OCI-LY3 (cell line): ENCODE measurements at regions not wholly inside any gene's neighbourhood (a gene's known extent, or its start where the extent isn't known, plus 50 kb on each side); places are given as distances from the start of the nearest gene placed in this dataset.

Experiments
- H2AFZ ChIP-seq: fragments of 200-600, 300-600 bp; shearing (Covaris generic); 2 replicates; pipeline ENCODE4 v1.6.0; 2014; ENCODE audit warnings: antibody characterized with exemption, low read depth, low read length
- H3K27ac ChIP-seq: fragments of 200-600, 300-600 bp; sonication (generic); 2 replicates; pipeline ENCODE4 v1.5.1; 2014; ENCODE audit warnings: mild to moderate bottlenecking, low read length, moderate library complexity, mixed read lengths
- H3K27me3 ChIP-seq: fragments of 200-600, 300-600 bp; sonication (generic); 2 replicates; pipeline ENCODE4 v1.6.1; 2014; ENCODE audit warnings: low read depth, low read length, mixed read lengths
- H3K36me3 ChIP-seq: fragments of 200-600, 300-600 bp; sonication (generic); replicated peaks from 2 replicates; pipeline ENCODE3; 2014; ENCODE audit warnings: low read depth, low read length, mixed read lengths
- H3K4me1 ChIP-seq: fragments of 300-600, 200-600 bp; sonication (generic); 2 replicates; pipeline ENCODE4 v1.6.1; 2014; ENCODE audit warnings: low read length, mixed read lengths
- H3K4me2 ChIP-seq: fragments of 200-600, 300-600 bp; sonication (generic); 2 replicates; pipeline ENCODE4 v1.6.1; 2014; ENCODE audit warnings: low read length, mixed read lengths
- H3K4me3 ChIP-seq: fragments of 300-600, 200-600 bp; sonication (generic); 2 replicates; pipeline ENCODE4 v1.5.1; 2014; ENCODE audit warnings: antibody characterized with exemption, mild to moderate bottlenecking, low read length, moderate library complexity
- H3K79me2 ChIP-seq: fragments of 300-600, 200-600 bp; shearing (Covaris generic); 2 replicates; pipeline ENCODE4 v1.6.1; 2014; ENCODE audit warnings: mild to moderate bottlenecking, low read length, mixed read lengths
- H3K9ac ChIP-seq: fragments of 300-600, 200-600 bp; shearing (Covaris generic); 2 replicates; pipeline ENCODE4 v1.6.0; 2014; ENCODE audit warnings: mild to moderate bottlenecking, low read length, moderate library complexity
- H3K9me3 ChIP-seq: fragments of 200-600, 300-600 bp; shearing (Covaris generic); 2 replicates; pipeline ENCODE4 v1.6.1; 2014; ENCODE audit warnings: low read length, mixed read lengths; ENCODE audit not compliant: insufficient read depth
- H4K20me1 ChIP-seq: fragments of 200-600, 300-600 bp; sonication (generic); 2 replicates; pipeline ENCODE4 v1.6.1; 2016; ENCODE audit warnings: low read length, mixed read lengths; ENCODE audit not compliant: insufficient read depth
- EZH2phosphoT487 ChIP-seq: fragments of 200-600 bp; shearing (Covaris generic); IDR thresholded peaks from 2 replicates; pipeline ENCODE4 v1.6.1; 2018; ENCODE audit warnings: antibody characterized with exemption, mixed run types, low read depth
- TF ChIP-seq, protein P1 (sequence below): fragments of 200-600, 300-600 bp; sonication (generic); IDR thresholded peaks from 2 replicates; pipeline ENCODE4 v1.5.1; 2014; ENCODE audit warnings: antibody characterized with exemption, low read length, low read depth

DNA sequence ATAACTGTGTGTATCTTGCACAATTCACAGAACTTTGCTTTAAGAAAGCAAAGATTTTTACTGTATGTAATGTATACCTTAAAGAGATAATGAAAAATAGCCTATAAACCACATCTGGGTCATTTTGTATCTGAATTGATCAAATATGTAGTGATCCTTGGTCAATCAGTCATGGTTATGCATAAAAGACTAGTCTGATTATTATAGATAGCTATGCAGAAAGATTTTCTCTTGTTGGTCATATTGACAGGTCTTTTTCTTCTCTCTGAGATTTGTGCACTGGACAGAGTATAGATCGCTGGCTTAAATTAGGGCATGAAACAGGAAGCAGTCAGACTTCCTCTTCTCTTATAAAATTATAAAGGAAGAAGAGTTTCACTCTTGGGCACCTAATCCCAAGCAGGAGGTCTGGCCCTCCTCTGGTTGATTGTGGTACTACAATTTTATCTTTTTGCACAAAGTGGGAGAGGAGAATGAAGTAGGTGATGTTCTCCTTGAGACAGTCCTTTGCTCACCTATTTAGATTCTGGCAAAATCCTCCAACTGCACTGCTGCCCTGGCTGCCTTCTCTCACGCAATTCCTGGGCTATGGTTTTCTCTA lies 380.9 kb upstream of the RGS17 start:
- H2AFZ ChIP-seq = no peak overlapping the region
- no peaks in the 10 kb centered on the region for H3K79me2 ChIP-seq
- H3K4me1 ChIP-seq = no peaks in the 10 kb centered on the region
- H4K20me1 ChIP-seq = no peaks in the 10 kb centered on the region
- H3K27me3 ChIP-seq = no peaks in the 10 kb centered on the region
- no peak overlapping the region for H3K27ac ChIP-seq
- H3K9ac ChIP-seq = no peak overlapping the region
- H3K4me2 ChIP-seq = no peak overlapping the region
- H3K4me3 ChIP-seq = no peak overlapping the region
- TF ChIP-seq EZH2phosphoT487 = no peak
- TF ChIP-seq, protein P1, sequence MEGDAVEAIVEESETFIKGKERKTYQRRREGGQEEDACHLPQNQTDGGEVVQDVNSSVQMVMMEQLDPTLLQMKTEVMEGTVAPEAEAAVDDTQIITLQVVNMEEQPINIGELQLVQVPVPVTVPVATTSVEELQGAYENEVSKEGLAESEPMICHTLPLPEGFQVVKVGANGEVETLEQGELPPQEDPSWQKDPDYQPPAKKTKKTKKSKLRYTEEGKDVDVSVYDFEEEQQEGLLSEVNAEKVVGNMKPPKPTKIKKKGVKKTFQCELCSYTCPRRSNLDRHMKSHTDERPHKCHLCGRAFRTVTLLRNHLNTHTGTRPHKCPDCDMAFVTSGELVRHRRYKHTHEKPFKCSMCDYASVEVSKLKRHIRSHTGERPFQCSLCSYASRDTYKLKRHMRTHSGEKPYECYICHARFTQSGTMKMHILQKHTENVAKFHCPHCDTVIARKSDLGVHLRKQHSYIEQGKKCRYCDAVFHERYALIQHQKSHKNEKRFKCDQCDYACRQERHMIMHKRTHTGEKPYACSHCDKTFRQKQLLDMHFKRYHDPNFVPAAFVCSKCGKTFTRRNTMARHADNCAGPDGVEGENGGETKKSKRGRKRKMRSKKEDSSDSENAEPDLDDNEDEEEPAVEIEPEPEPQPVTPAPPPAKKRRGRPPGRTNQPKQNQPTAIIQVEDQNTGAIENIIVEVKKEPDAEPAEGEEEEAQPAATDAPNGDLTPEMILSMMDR = peak; percentile 42
- H3K9me3 ChIP-seq = no peaks in the 10 kb centered on the region
- H3K36me3 ChIP-seq = no peaks in the 10 kb centered on the region

DNA sequence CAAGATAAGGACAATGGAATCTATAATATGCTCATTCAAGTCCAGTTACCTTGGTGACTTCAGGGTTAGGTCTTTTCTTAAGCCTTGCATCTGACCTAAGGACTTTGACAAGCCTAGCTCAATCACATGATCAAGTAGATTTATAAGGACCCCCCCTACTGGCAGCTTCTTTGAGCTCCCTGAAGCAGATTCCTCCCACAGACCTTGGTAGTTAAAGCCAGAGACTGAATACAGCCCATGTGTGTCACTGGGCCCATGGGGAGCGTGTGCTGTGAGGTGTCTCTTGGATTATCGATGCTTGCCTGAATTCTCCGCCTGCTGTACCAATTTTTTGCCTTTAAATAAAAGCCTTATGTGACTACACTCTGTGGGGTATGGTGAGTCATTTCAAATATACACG lies 372.7 kb upstream of the RGS17 start:
- H3K79me2 ChIP-seq = no peaks in the 10 kb centered on the region
- H3K9me3 ChIP-seq = no peaks in the 10 kb centered on the region
- no peaks in the 10 kb centered on the region for H3K4me1 ChIP-seq
- TF ChIP-seq EZH2phosphoT487 = no peak
- TF ChIP-seq, protein P1 = no peak
- H3K27ac ChIP-seq = no peak overlapping the region
- no peak overlapping the region for H3K4me2 ChIP-seq
- no peak overlapping the region for H2AFZ ChIP-seq
- no peak overlapping the region for H3K9ac ChIP-seq
- H3K27me3 ChIP-seq = no peaks in the 10 kb centered on the region
- no peaks in the 10 kb centered on the region for H3K36me3 ChIP-seq
- H3K4me3 ChIP-seq = no peak overlapping the region
- H4K20me1 ChIP-seq = no peaks in the 10 kb centered on the region

DNA sequence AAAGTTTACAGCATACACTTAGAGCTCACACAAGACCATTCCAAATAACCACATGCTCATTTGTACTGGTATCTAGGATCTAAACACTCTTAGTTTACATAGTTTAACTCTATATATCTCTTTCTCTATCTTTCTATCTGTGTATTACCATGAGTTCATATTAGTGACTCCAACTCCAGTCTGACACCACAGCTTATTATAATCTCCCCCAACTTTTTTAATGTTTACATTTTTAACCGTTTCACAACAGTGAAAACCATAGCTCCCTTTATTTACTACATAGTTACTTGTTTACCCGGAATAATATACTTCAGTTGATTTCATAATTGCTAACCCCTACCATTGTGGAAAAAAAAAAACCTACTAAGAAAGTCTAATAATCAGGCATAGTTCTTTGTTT lies 362.4 kb upstream of the RGS17 start:
- Histone ChIP-seq H3K4me3 (no peak overlapping the region), H3K4me2 (no peak overlapping the region), H3K36me3 (no peaks in the 10 kb centered on the region), H3K79me2 (no peaks in the 10 kb centered on the region), H2AFZ (no peak overlapping the region), H3K9me3 (no peaks in the 10 kb centered on the region), H3K27me3 (no peaks in the 10 kb centered on the region), H3K27ac (no peak overlapping the region), H3K4me1 (no peaks in the 10 kb centered on the region), H4K20me1 (no peaks in the 10 kb centered on the region), H3K9ac (no peak overlapping the region)
- no peak for TF ChIP-seq EZH2phosphoT487
- TF ChIP-seq, protein P1 = no peak

DNA sequence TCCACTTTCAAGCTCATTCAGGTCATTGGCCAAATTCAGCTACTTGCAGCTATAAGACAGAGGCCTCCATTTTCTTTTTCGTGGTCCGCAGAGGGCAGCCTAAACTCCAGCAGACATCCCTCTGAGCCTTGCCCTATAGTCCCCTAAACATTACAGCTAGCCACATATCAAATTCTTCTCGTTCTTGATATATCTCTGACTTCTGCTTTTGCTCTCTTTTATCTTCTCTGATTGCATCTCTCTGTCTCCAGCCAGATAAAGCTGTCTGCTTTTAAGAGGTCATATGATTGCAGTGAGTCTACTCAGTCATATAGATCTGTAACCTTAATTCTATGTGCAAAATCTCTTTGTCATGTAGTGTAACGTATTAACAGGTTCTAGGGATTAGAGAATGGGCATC lies 358.4 kb upstream of the RGS17 start:
- H3K36me3 ChIP-seq = no peaks in the 10 kb centered on the region
- no peaks in the 10 kb centered on the region for H3K9me3 ChIP-seq
- no peak overlapping the region for H3K27ac ChIP-seq
- H3K4me2 ChIP-seq = no peak overlapping the region
- H3K79me2 ChIP-seq = no peaks in the 10 kb centered on the region
- H3K4me1 ChIP-seq = no peaks in the 10 kb centered on the region
- no peak overlapping the region for H2AFZ ChIP-seq
- H3K27me3 ChIP-seq = no peaks in the 10 kb centered on the region
- TF ChIP-seq, protein P1 = no peak
- no peak for TF ChIP-seq EZH2phosphoT487
- H3K4me3 ChIP-seq = no peak overlapping the region
- H4K20me1 ChIP-seq = no peaks in the 10 kb centered on the region
- H3K9ac ChIP-seq = no peak overlapping the region
